CD14-positive monocyte (primary cell): ENCODE measurements at regions not wholly inside any gene's neighbourhood (a gene's known extent, or its start where the extent isn't known, plus 50 kb on each side); places are given as distances from the start of the nearest gene placed in this dataset.

ENCODE experiments used
- DNase-seq, 3 donors: peaks; one replicate each; pipeline ENCODE4 v3.0.0-alpha.2; 2011 to 2022
- H2AFZ ChIP-seq: 2 replicates; pipeline ENCODE4 v1.6.0; 2012; ENCODE audit warnings: mild to moderate bottlenecking, low read depth, low read length, inconsistent platforms; ENCODE audit not compliant: insufficient read depth, poor library complexity, severe bottlenecking
- H3K27ac ChIP-seq, 2 donors: 1 replicate in 1 of 2; 2 replicates in 1 of 2; pipeline ENCODE4 v1.5.1; 2012 to 2013; ENCODE audit warnings: low read length in 2 of 2, control low read depth in 1 of 2, inconsistent platforms in 1 of 2, low read depth in 1 of 2, mild to moderate bottlenecking in 1 of 2
- H3K27me3 ChIP-seq, 2 donors: one replicate each; pipeline versions ENCODE4 v1.6.0 to v1.6.1; 2011 to 2013; ENCODE audit warnings: low read length in 2 of 2; ENCODE audit not compliant: control insufficient read depth in 2 of 2, insufficient read depth in 2 of 2
- H3K36me3 ChIP-seq, 2 donors: replicated peaks in 1 of 2; 1 replicate in 1 of 2; 2 replicates in 1 of 2; pipeline versions ENCODE4 v1.5.1 to v1.6.1; 2012 to 2013; ENCODE audit warnings: low read length in 2 of 2, control low read depth in 1 of 2, inconsistent platforms in 1 of 2, mild to moderate bottlenecking in 1 of 2; ENCODE audit not compliant: insufficient read depth in 2 of 2, control insufficient read depth in 1 of 2
- H3K4me1 ChIP-seq, 2 donors: 1 replicate in 1 of 2; 2 replicates in 1 of 2; pipeline versions ENCODE4 v1.5.1 to v1.6.1; 2012 to 2013; ENCODE audit warnings: low read length in 2 of 2, control low read depth in 1 of 2, inconsistent platforms in 1 of 2, mild to moderate bottlenecking in 1 of 2, moderate library complexity in 1 of 2; ENCODE audit not compliant: insufficient read depth in 2 of 2, control insufficient read depth in 1 of 2
- H3K4me2 ChIP-seq: replicated peaks from 2 replicates; pipeline ENCODE3; 2012; ENCODE audit warnings: low read length, moderate library complexity, mild to moderate bottlenecking; ENCODE audit not compliant: poor library complexity, severe bottlenecking; ENCODE audit errors: extremely low read depth
- H3K4me3 ChIP-seq, 3 experiments: fragments of 200-600 bp in 1 of 3; sonication (generic) in 1 of 3; replicated peaks in 1 of 3; 1 replicate in 2 of 3; 2 replicates in 1 of 3; pipeline ENCODE4 v1.5.1; 2011 to 2013; ENCODE audit warnings: low read length in 3 of 3, mild to moderate bottlenecking in 3 of 3, control low read depth in 2 of 3, low read depth in 2 of 3, inconsistent platforms in 1 of 3, moderate library complexity in 1 of 3
- H3K79me2 ChIP-seq: 2 replicates; pipeline ENCODE4 v1.6.0; 2012; ENCODE audit warnings: mild to moderate bottlenecking, control low read depth, inconsistent platforms, low read length, moderate library complexity; ENCODE audit not compliant: insufficient read depth
- H3K9ac ChIP-seq: 2 replicates; pipeline ENCODE4 v1.6.0; 2017; ENCODE audit warnings: low read length, mild to moderate bottlenecking; ENCODE audit not compliant: insufficient read depth, poor library complexity, severe bottlenecking
- H3K9me3 ChIP-seq, 2 donors: replicated peaks in 1 of 2; 1 replicate in 1 of 2; 2 replicates in 1 of 2; pipeline versions ENCODE4 v1.5.1 to v1.6.1; 2012 to 2013; ENCODE audit warnings: low read length in 2 of 2, control low read depth in 1 of 2; ENCODE audit not compliant: control insufficient read depth in 1 of 2, insufficient read depth in 1 of 2
- H4K20me1 ChIP-seq: 2 replicates; pipeline ENCODE4 v1.6.0; 2012; ENCODE audit warnings: mild to moderate bottlenecking, low read length, control low read depth, moderate library complexity; ENCODE audit not compliant: insufficient read depth
- H3K27ac Mint-ChIP-seq, 7 donors: one replicate each; pipeline ENCODE4 v1.8.0; 2020; ENCODE audit warnings: mild to moderate bottlenecking in 7 of 7, mixed read lengths in 7 of 7, moderate library complexity in 6 of 7, inconsistent platforms in 2 of 7
- H3K27me3 Mint-ChIP-seq, 3 donors: one replicate each; pipeline ENCODE4 v1.8.0; 2021 to 2022; ENCODE audit warnings: low read depth in 3 of 3, mild to moderate bottlenecking in 3 of 3, mixed read lengths in 3 of 3, moderate library complexity in 3 of 3, inconsistent platforms in 1 of 3
- H3K36me3 Mint-ChIP-seq, 2 donors: one replicate each; pipeline ENCODE4 v1.8.0; 2020; ENCODE audit warnings: mixed read lengths in 2 of 2, inconsistent platforms in 1 of 2, mild to moderate bottlenecking in 1 of 2
- H3K4me1 Mint-ChIP-seq: one replicate; pipeline ENCODE4 v1.8.0; 2020; ENCODE audit warnings: mild to moderate bottlenecking, mixed read lengths
- H3K4me3 Mint-ChIP-seq, 2 donors: one replicate each; pipeline ENCODE4 v1.8.0; 2020; ENCODE audit warnings: mild to moderate bottlenecking in 2 of 2, mixed read lengths in 2 of 2, moderate library complexity in 1 of 2
- H3K9me3 Mint-ChIP-seq, 7 donors: one replicate each; pipeline ENCODE4 v1.8.0; 2020 to 2022; ENCODE audit warnings: mixed read lengths in 7 of 7, mild to moderate bottlenecking in 6 of 7, moderate library complexity in 6 of 7, inconsistent platforms in 2 of 7
- CTCF ChIP-seq: fragments of 200-600 bp; IDR thresholded peaks from one replicate; pipeline ENCODE4 v1.8.0; 2022; ENCODE audit warnings: antibody characterized with exemption, mild to moderate bottlenecking
- WGBS: methylation state at CpG from one replicate; pipeline ENCODE4 v1.1.5; 2013; ENCODE audit warnings: missing lambda C conversion rate; ENCODE audit not compliant: insufficient coverage; 5-methylcytosine and 5-hydroxymethylcytosine counted together
- intact Hi-C, 2 donors: fragments of 100-400 bp; cut with micrococcal nuclease; formaldehyde crosslinking; loops; one replicate each; pipeline versions ENCODE4 v1.15.0 to v1.15.1; 2023

GRCh38 chr10:14385596-14386593, 55.2 kb upstream of the FRMD4A start:
- Histone ChIP-seq H3K36me3 (no peaks in the 10 kb centered on the region), H3K27ac (no peak overlapping the region), H3K4me1 (no peaks in the 10 kb centered on the region), H3K4me3 (no peak overlapping the region), H3K79me2 (no peaks in the 10 kb centered on the region), H4K20me1 (no peaks in the 10 kb centered on the region), H3K27me3 (no peaks in the 10 kb centered on the region), H2AFZ (no peak overlapping the region), H3K4me2 (no peak overlapping the region), H3K9ac (no peak overlapping the region), H3K9me3 (no peaks in the 10 kb centered on the region)
- H3K27ac Mint-ChIP-seq: no peak overlapping the region
- DNase-seq: no peak
- no peak overlapping the region for H3K4me3 Mint-ChIP-seq
- intact Hi-C loops: no loop called here
- H3K9me3 Mint-ChIP-seq: peaks cover 0 to 2% (median 0%) of the 10 kb centered on the region in 7 donors
- no peaks in the 10 kb centered on the region for H3K36me3 Mint-ChIP-seq
- peaks cover 2 to 9% (median 4%) of the 10 kb centered on the region in 3 donors for H3K27me3 Mint-ChIP-seq
- no peak for TF ChIP-seq CTCF
- 75% methylated on average over 10 of the region's 13 CpGs for WGBS
- peaks cover 10% of the 10 kb centered on the region for H3K4me1 Mint-ChIP-seq

GRCh38 chr10:14384915-14385314, 54.2 kb upstream of the FRMD4A start:
- Mint-ChIP-seq H3K9me3 (peaks cover 0 to 2% (median 0%) of the 10 kb centered on the region in 7 donors), H3K27ac (peak overlapping the region in 1 of 7 donors; percentile 33), H3K27me3 (peaks cover 4 to 8% (median 6%) of the 10 kb centered on the region in 3 donors), H3K4me1 (peaks cover 10% of the 10 kb centered on the region), H3K36me3 (no peaks in the 10 kb centered on the region), H3K4me3 (no peak overlapping the region)
- H3K36me3 ChIP-seq: no peaks in the 10 kb centered on the region
- H4K20me1 ChIP-seq: no peaks in the 10 kb centered on the region
- TF ChIP-seq CTCF: no peak
- H3K4me1 ChIP-seq: no peaks in the 10 kb centered on the region
- intact Hi-C loops: no loop called here
- DNase-seq: no peak
- no peak overlapping the region for H2AFZ ChIP-seq
- no peak overlapping the region for H3K4me3 ChIP-seq
- H3K4me2 ChIP-seq: no peak overlapping the region
- H3K9me3 ChIP-seq: no peaks in the 10 kb centered on the region
- H3K27ac ChIP-seq: no peak overlapping the region
- H3K9ac ChIP-seq: no peak overlapping the region
- H3K27me3 ChIP-seq: no peaks in the 10 kb centered on the region
- WGBS: no CpG with 5 or more reads among the region's 3 CpGs
- H3K79me2 ChIP-seq: no peaks in the 10 kb centered on the region
